ENCODE measurements at regions not wholly inside any gene's neighbourhood (a gene's known extent, or its start where the extent isn't known, plus 50 kb on each side); places are given as distances from the start of the nearest gene placed in this dataset.

- H3K9me3 ChIP-seq (ENCODE audit: low read length): no peaks in the 10 kb centered on the region
- H3K27me3 ChIP-seq (ENCODE audit: insufficient read depth, low read depth, low read length): no peaks in the 10 kb centered on the region
- no peak overlapping the region for H2AFZ ChIP-seq (ENCODE audit: low read depth, low read length)
- no peak overlapping the region for H3K9ac ChIP-seq (ENCODE audit: low read length)
- H3F3A ChIP-seq (ENCODE audit: insufficient read depth, low read length, poor library complexity, severe bottlenecking): no peaks in the 10 kb centered on the region
- H3K4me3 ChIP-seq (ENCODE audit: low read length): no peak overlapping the region
- no peaks in the 10 kb centered on the region for H3K79me2 ChIP-seq (replicated peaks; ENCODE audit: insufficient read depth, low read length)
- H3K27ac ChIP-seq (ENCODE audit: low read length): no peak overlapping the region
- H3K4me2 ChIP-seq (ENCODE audit: low read length): no peak overlapping the region
- H3K36me3 ChIP-seq (ENCODE audit: insufficient read depth, low read length): no peaks in the 10 kb centered on the region
- TF ChIP-seq MXI1 (conservative IDR thresholded peaks at IDR 0.05; ENCODE audit: poor library complexity, severe bottlenecking) (no peak), POLR2AphosphoS5 (IDR thresholded peaks at IDR 0.05) (no peak), SMC3 (conservative IDR thresholded peaks at IDR 0.05; ENCODE audit: poor library complexity) (no peak), REST (IDR thresholded peaks at IDR 0.05; ENCODE audit: borderline replicate concordance) (no peak), EZH2 (IDR thresholded peaks at IDR 0.05; ENCODE audit: borderline replicate concordance, insufficient read depth, low read length, poor library complexity, severe bottlenecking) (no peak), EP300 (conservative IDR thresholded peaks at IDR 0.05; ENCODE audit: poor library complexity, severe bottlenecking) (no peak), TAF1 (IDR thresholded peaks at IDR 0.05; ENCODE audit: low read depth) (no peak), RAD21 (conservative IDR thresholded peaks at IDR 0.05) (no peak)
- TF ChIP-seq, protein P1, sequence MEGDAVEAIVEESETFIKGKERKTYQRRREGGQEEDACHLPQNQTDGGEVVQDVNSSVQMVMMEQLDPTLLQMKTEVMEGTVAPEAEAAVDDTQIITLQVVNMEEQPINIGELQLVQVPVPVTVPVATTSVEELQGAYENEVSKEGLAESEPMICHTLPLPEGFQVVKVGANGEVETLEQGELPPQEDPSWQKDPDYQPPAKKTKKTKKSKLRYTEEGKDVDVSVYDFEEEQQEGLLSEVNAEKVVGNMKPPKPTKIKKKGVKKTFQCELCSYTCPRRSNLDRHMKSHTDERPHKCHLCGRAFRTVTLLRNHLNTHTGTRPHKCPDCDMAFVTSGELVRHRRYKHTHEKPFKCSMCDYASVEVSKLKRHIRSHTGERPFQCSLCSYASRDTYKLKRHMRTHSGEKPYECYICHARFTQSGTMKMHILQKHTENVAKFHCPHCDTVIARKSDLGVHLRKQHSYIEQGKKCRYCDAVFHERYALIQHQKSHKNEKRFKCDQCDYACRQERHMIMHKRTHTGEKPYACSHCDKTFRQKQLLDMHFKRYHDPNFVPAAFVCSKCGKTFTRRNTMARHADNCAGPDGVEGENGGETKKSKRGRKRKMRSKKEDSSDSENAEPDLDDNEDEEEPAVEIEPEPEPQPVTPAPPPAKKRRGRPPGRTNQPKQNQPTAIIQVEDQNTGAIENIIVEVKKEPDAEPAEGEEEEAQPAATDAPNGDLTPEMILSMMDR (IDR thresholded peaks at IDR 0.05; ENCODE audit: poor library complexity, severe bottlenecking): no peak
- no peaks in the 10 kb centered on the region for H4K20me1 ChIP-seq (ENCODE audit: insufficient read depth)
- H3K9me2 ChIP-seq (ENCODE audit: insufficient read depth, low read length): no peaks in the 10 kb centered on the region
These were observed 133.6 kb upstream of the POGK start for GRCh38 chr1:166705376-166706289.

- no peak overlapping the region for H3K9ac ChIP-seq (ENCODE audit: low read length)
- H3K36me3 ChIP-seq (ENCODE audit: insufficient read depth, low read length): no peaks in the 10 kb centered on the region
- no peak overlapping the region for H3K4me2 ChIP-seq (ENCODE audit: low read length)
- H3K9me2 ChIP-seq (ENCODE audit: insufficient read depth, low read length): no peaks in the 10 kb centered on the region
- TF ChIP-seq TAF1 (IDR thresholded peaks at IDR 0.05; ENCODE audit: low read depth): no peak
- TF ChIP-seq, protein P1 (IDR thresholded peaks at IDR 0.05; ENCODE audit: poor library complexity, severe bottlenecking): no peak
- TF ChIP-seq SMC3 (conservative IDR thresholded peaks at IDR 0.05; ENCODE audit: poor library complexity): no peak
- no peak for TF ChIP-seq EZH2 (IDR thresholded peaks at IDR 0.05; ENCODE audit: borderline replicate concordance, insufficient read depth, low read length, poor library complexity, severe bottlenecking)
- no peak for TF ChIP-seq RAD21 (conservative IDR thresholded peaks at IDR 0.05)
- TF ChIP-seq REST (IDR thresholded peaks at IDR 0.05; ENCODE audit: borderline replicate concordance): no peak
- TF ChIP-seq EP300 (conservative IDR thresholded peaks at IDR 0.05; ENCODE audit: poor library complexity, severe bottlenecking): no peak
- TF ChIP-seq POLR2AphosphoS5 (IDR thresholded peaks at IDR 0.05): no peak
- TF ChIP-seq MXI1 (conservative IDR thresholded peaks at IDR 0.05; ENCODE audit: poor library complexity, severe bottlenecking): no peak
- H4K20me1 ChIP-seq (ENCODE audit: insufficient read depth): no peaks in the 10 kb centered on the region
- H3K79me2 ChIP-seq (replicated peaks; ENCODE audit: insufficient read depth, low read length): no peaks in the 10 kb centered on the region
- peaks cover 4% of the 10 kb centered on the region for H3K9me3 ChIP-seq (ENCODE audit: low read length)
- no peak overlapping the region for H3K27ac ChIP-seq (ENCODE audit: low read length)
- no peaks in the 10 kb centered on the region for H3K27me3 ChIP-seq (ENCODE audit: insufficient read depth, low read depth, low read length)
- H3F3A ChIP-seq (ENCODE audit: insufficient read depth, low read length, poor library complexity, severe bottlenecking): no peaks in the 10 kb centered on the region
- no peak overlapping the region for H3K4me3 ChIP-seq (ENCODE audit: low read length)
- no peak overlapping the region for H2AFZ ChIP-seq (ENCODE audit: low read depth, low read length)
These were observed 122.7 kb upstream of the POGK start for GRCh38 chr1:166716620-166717019.

All from neural cell (in vitro differentiated cells).